PC-9 (cell line): ENCODE measurements at regions not wholly inside any gene's neighbourhood (a gene's known extent, or its start where the extent isn't known, plus 50 kb on each side); places are given as distances from the start of the nearest gene placed in this dataset.

Source experiments
- BruUV-seq: library from RNA; stranded (reverse); fragments of 400-500 nt; replicated peaks from 2 replicates; lab custom pipeline; 2021; lab: Mats Ljungman, UMichigan
- CTCF ChIA-PET: fragments of 300-600 bp; sonication (Branson Sonifier 250); formaldehyde crosslinking; loops from one replicate; lab custom pipeline; 2022; ENCODE audit warnings: antibody characterized with exemption; lab: Charles Lee
- POLR2A ChIA-PET: fragments of 300-600 bp; sonication (Branson Sonifier 250); formaldehyde crosslinking; loops from one replicate; lab custom pipeline; 2022; ENCODE audit warnings: antibody characterized with exemption; ENCODE audit not compliant: unreplicated experiment; lab: Charles Lee
- DNase-seq, 2 experiments: peaks; one replicate each; pipeline versions ENCODE4 v3.0.0 to v3.0.0-alpha.2; 2015 to 2022; ENCODE audit warnings: mixed read lengths in 1 of 2
- H2AFZ ChIP-seq: fragments of 200-600 bp; sonication (generic); 2 replicates; pipeline ENCODE4 v1.8.1; 2017; ENCODE audit warnings: antibody characterized with exemption
- H3F3A ChIP-seq: fragments of 200-600 bp; sonication (generic); 2 replicates; pipeline ENCODE4 v1.8.1; 2017; ENCODE audit warnings: antibody characterized with exemption, mild to moderate bottlenecking, low read depth; ENCODE audit not compliant: insufficient read depth
- H3K27ac ChIP-seq: fragments of 200-600 bp; sonication (generic); 2 replicates; pipeline ENCODE4 v1.6.1; 2016; ENCODE audit warnings: mixed run types
- H3K27me3 ChIP-seq: fragments of 200-600 bp; sonication (generic); 2 replicates; pipeline ENCODE4 v1.6.1; 2016; ENCODE audit warnings: low read depth, mixed run types; ENCODE audit not compliant: insufficient read depth
- H3K36me3 ChIP-seq: fragments of 200-600 bp; sonication (generic); 2 replicates; pipeline ENCODE4 v1.6.1; 2016; ENCODE audit warnings: low read depth, mixed run types
- H3K4me1 ChIP-seq: fragments of 200-600 bp; sonication (generic); replicated peaks from 2 replicates; pipeline ENCODE4 v1.6.1; 2016; ENCODE audit warnings: mixed run types; ENCODE audit not compliant: insufficient read depth
- H3K4me2 ChIP-seq: fragments of 200-600 bp; sonication (generic); 2 replicates; pipeline ENCODE4 v1.6.1; 2017; ENCODE audit warnings: mixed run types
- H3K4me3 ChIP-seq: fragments of 200-600 bp; sonication (generic); 2 replicates; pipeline ENCODE4 v1.6.1; 2016; ENCODE audit warnings: mixed run types
- H3K79me2 ChIP-seq: fragments of 200-600 bp; sonication (generic); 2 replicates; pipeline ENCODE4 v1.6.1; 2017; ENCODE audit warnings: low read depth, mixed run types
- H3K9me2 ChIP-seq: fragments of 200-600 bp; sonication (generic); 2 replicates; pipeline ENCODE4 v1.8.1; 2017; ENCODE audit warnings: mild to moderate bottlenecking; ENCODE audit not compliant: insufficient read depth
- H3K9me3 ChIP-seq: fragments of 200-600 bp; sonication (generic); 2 replicates; pipeline ENCODE4 v1.8.1; 2016; ENCODE audit warnings: low read depth; ENCODE audit not compliant: insufficient read depth
- H4K20me1 ChIP-seq: fragments of 200-600 bp; sonication (generic); 2 replicates; pipeline ENCODE4 v1.8.1; 2017; ENCODE audit not compliant: insufficient read depth
- EZH2 ChIP-seq: fragments of 200-600 bp; sonication (generic); IDR thresholded peaks from 2 replicates; pipeline ENCODE4 v1.8.0; 2017; ENCODE audit warnings: antibody characterized with exemption, low read depth
- intact Hi-C: fragments of 100-400 bp; cut with micrococcal nuclease; formaldehyde crosslinking; loops from one replicate; pipeline ENCODE4 v1.10.0; 2022; ENCODE audit not compliant: unreplicated experiment
- TF ChIP-seq, protein P1 (sequence below): fragments of 200-600 bp; sonication (generic); conservative IDR thresholded peaks from 2 replicates; pipeline ENCODE4 v1.6.1; 2017; ENCODE audit warnings: mixed run types, antibody characterized with exemption, mild to moderate bottlenecking, moderate library complexity

DNA sequence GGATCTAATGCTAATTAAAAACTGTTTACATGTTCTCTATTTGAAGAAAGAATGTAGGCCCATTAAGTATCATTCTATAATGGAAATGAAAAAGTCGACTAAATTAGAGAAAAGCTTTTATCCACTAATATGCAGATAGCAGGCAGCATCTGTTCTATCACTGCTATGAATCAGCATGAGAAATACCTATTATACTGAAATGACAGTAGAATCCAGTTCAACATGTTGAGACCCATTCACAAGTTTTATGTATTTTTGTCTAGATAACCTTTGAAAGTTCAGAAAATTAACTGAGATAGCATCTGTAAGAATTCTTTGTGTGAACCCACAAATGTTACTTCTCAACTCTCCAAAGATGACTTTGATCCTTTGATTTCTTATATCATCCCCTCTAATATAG lies 1254.4 kb upstream of the ADGRL3 start:
- H4K20me1 ChIP-seq, result no peaks in the 10 kb centered on the region
- H3K9me3 ChIP-seq, result no peaks in the 10 kb centered on the region
- no TSS peak for BruUV-seq
- no peaks in the 10 kb centered on the region for H3K36me3 ChIP-seq
- H3K4me3 ChIP-seq, result no peak overlapping the region
- ChIA-PET CTCF (no interaction called here), POLR2A (no interaction called here)
- H3K4me1 ChIP-seq, result no peaks in the 10 kb centered on the region
- intact Hi-C loops, result no loop called here
- no peaks in the 10 kb centered on the region for H3K27me3 ChIP-seq
- DNase-seq, result no peak
- no peaks in the 10 kb centered on the region for H3K9me2 ChIP-seq
- no peak overlapping the region for H3K27ac ChIP-seq
- no peaks in the 10 kb centered on the region for H3F3A ChIP-seq
- H2AFZ ChIP-seq, result no peak overlapping the region
- H3K4me2 ChIP-seq, result no peak overlapping the region
- TF ChIP-seq, protein P1, sequence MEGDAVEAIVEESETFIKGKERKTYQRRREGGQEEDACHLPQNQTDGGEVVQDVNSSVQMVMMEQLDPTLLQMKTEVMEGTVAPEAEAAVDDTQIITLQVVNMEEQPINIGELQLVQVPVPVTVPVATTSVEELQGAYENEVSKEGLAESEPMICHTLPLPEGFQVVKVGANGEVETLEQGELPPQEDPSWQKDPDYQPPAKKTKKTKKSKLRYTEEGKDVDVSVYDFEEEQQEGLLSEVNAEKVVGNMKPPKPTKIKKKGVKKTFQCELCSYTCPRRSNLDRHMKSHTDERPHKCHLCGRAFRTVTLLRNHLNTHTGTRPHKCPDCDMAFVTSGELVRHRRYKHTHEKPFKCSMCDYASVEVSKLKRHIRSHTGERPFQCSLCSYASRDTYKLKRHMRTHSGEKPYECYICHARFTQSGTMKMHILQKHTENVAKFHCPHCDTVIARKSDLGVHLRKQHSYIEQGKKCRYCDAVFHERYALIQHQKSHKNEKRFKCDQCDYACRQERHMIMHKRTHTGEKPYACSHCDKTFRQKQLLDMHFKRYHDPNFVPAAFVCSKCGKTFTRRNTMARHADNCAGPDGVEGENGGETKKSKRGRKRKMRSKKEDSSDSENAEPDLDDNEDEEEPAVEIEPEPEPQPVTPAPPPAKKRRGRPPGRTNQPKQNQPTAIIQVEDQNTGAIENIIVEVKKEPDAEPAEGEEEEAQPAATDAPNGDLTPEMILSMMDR, result no peak
- TF ChIP-seq EZH2, result no peak
- no peaks in the 10 kb centered on the region for H3K79me2 ChIP-seq

DNA sequence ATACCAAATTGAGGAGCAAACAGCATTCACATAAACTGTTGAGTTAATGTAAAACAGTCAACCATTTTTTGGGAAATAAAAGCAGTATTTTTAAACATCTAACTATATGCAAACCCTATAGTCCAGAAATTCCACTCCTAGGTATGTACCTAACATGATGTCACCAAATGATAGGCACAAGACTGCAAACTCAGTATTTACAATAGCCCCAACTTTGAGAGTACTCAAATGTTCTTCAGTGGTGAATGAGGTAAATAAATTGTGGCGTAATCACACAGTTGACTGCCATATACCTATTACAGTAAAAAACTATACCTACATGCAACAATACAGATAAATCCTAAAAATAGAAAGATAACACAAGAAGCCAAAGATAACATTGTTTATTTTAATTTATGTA lies 1243.8 kb upstream of the ADGRL3 start:
- no peaks in the 10 kb centered on the region for H3K9me2 ChIP-seq

DNA sequence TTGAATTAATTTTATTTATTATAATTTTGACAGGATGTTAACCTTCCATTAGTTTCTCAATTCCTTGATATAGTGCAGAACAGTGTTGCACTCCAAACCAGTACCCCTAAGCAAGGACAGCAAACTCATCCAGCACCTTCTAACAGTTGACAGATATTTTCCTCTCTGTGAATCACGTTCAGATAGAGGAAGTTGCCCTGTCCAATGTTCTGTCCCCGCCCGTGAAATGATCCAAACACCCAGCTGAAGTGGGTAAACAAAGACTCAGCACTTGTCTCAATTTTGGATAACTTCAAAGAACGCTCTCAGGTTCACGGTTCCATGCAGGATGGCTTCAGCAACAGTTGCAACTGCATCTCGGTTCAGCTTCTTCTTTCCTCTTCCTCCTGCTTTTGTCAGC lies 1240.0 kb upstream of the ADGRL3 start:
- TF ChIP-seq EZH2, result no peak
- H3K4me1 ChIP-seq, result no peaks in the 10 kb centered on the region
- H3K9me3 ChIP-seq, result no peaks in the 10 kb centered on the region
- BruUV-seq, result no TSS peak
- H4K20me1 ChIP-seq, result no peaks in the 10 kb centered on the region
- no peaks in the 10 kb centered on the region for H3K36me3 ChIP-seq
- CTCF ChIA-PET, result no interaction called here
- DNase-seq, result no peak
- H2AFZ ChIP-seq, result no peak overlapping the region
- no peak overlapping the region for H3K27ac ChIP-seq
- no peak overlapping the region for H3K4me2 ChIP-seq
- no peaks in the 10 kb centered on the region for H3K27me3 ChIP-seq
- no peaks in the 10 kb centered on the region for H3F3A ChIP-seq
- no peak overlapping the region for H3K4me3 ChIP-seq
- POLR2A ChIA-PET, result no interaction called here
- no peaks in the 10 kb centered on the region for H3K79me2 ChIP-seq
- intact Hi-C loops, result no loop called here
- H3K9me2 ChIP-seq, result no peaks in the 10 kb centered on the region

More for the DNA sequence above, 1243.8 kb upstream of the ADGRL3 start:
- ChIA-PET POLR2A (no interaction called here), CTCF (no interaction called here)
- no peaks in the 10 kb centered on the region for H3K79me2 ChIP-seq
- no peak overlapping the region for H3K27ac ChIP-seq
- no peaks in the 10 kb centered on the region for H3K4me1 ChIP-seq
- no peaks in the 10 kb centered on the region for H3K36me3 ChIP-seq
- H4K20me1 ChIP-seq, result no peaks in the 10 kb centered on the region
- no peak overlapping the region for H3K4me2 ChIP-seq
- DNase-seq, result no peak
- BruUV-seq, result no TSS peak
- intact Hi-C loops, result no loop called here
- H3F3A ChIP-seq, result no peaks in the 10 kb centered on the region
- H2AFZ ChIP-seq, result no peak overlapping the region
- H3K4me3 ChIP-seq, result no peak overlapping the region
- no peaks in the 10 kb centered on the region for H3K9me3 ChIP-seq
- TF ChIP-seq, protein P1, result no peak
- TF ChIP-seq EZH2, result no peak
- no peaks in the 10 kb centered on the region for H3K27me3 ChIP-seq

DNA sequence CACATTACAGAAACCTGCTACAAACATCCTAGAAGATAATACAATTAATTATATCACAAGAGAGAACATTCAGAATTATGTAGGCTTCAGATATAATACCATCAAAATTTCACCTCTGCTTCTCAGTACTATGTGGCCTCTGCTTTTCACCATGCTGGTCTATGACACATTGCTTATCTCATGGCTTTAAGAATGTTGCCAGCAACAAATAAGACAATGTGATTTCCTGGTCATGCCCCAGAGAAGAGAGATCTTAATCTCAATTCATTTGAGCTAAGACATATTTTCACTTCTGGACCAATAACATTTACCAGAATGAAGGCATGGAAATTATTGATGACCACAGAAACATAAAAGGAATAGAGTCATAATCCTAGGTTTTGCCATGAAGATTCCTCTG lies 1233.4 kb upstream of the ADGRL3 start:
- no peaks in the 10 kb centered on the region for H3F3A ChIP-seq
- H3K4me2 ChIP-seq, result no peak overlapping the region
- intact Hi-C loops, result no loop called here
- no peak overlapping the region for H3K4me3 ChIP-seq
- H3K36me3 ChIP-seq, result no peaks in the 10 kb centered on the region
- POLR2A ChIA-PET, result no interaction called here
- H3K9me2 ChIP-seq, result no peaks in the 10 kb centered on the region
- CTCF ChIA-PET, result no interaction called here
- H3K4me1 ChIP-seq, result no peaks in the 10 kb centered on the region
- no peak for DNase-seq
- no peak overlapping the region for H3K27ac ChIP-seq
- no peak for TF ChIP-seq EZH2
- TF ChIP-seq, protein P1, result no peak
- no peaks in the 10 kb centered on the region for H3K9me3 ChIP-seq
- no TSS peak for BruUV-seq
- no peaks in the 10 kb centered on the region for H3K79me2 ChIP-seq
- H4K20me1 ChIP-seq, result no peaks in the 10 kb centered on the region
- H3K27me3 ChIP-seq, result no peaks in the 10 kb centered on the region
- no peak overlapping the region for H2AFZ ChIP-seq
